HEK293 (cell line): ENCODE measurements at regions not wholly inside any gene's neighbourhood (a gene's known extent, or its start where the extent isn't known, plus 50 kb on each side); places are given as distances from the start of the nearest gene placed in this dataset.

Source experiments
- CTCF ChIA-PET: fragments of 350-600 bp; formaldehyde crosslinking; extraction: SDS; loops from one replicate; lab custom pipeline; 2021; ENCODE audit warnings: antibody characterized with exemption; lab: Yijun Ruan, JAX
- POLR2A ChIA-PET: fragments of 300-600 bp; formaldehyde crosslinking; extraction: SDS; loops from one replicate; lab custom pipeline; 2020; ENCODE audit warnings: antibody characterized with exemption, inconsistent platforms; lab: Yijun Ruan, JAX
- H3K27ac ChIP-seq: fragments of 200-500 bp; sonication (Bioruptor generic); 2 replicates; pipeline ENCODE4 v1.5.1; 2014; ENCODE audit warnings: low read depth, low read length, control low read depth, inconsistent platforms; ENCODE audit errors: extremely low read depth
- H3K36me3 ChIP-seq, 2 experiments: fragments of 200-500 bp in 1 of 2; sonication (Bioruptor generic) in 1 of 2; 1 replicate in 1 of 2; 2 replicates in 1 of 2; pipeline ENCODE4 v1.5.1; 2014 to 2017; ENCODE audit warnings: inconsistent platforms in 2 of 2, low read length in 2 of 2; ENCODE audit not compliant: control insufficient read depth in 2 of 2, insufficient read depth in 1 of 2
- H3K4me1 ChIP-seq: fragments of 200-500 bp; sonication (Bioruptor generic); 2 replicates; pipeline ENCODE4 v1.5.1; 2014; ENCODE audit warnings: mild to moderate bottlenecking, low read length, inconsistent platforms; ENCODE audit not compliant: control insufficient read depth, insufficient read depth
- H3K4me3 ChIP-seq: 2 replicates; pipeline ENCODE4 v1.5.1; 2011; ENCODE audit warnings: low read depth, mild to moderate bottlenecking, control low read depth, low read length, moderate library complexity
- H3K9me3 ChIP-seq: fragments of 200-500 bp; sonication (Bioruptor generic); 2 replicates; pipeline ENCODE4 v1.5.1; 2014; ENCODE audit warnings: low read depth, low read length, inconsistent platforms; ENCODE audit not compliant: control insufficient read depth, insufficient read depth
- BCL11B ChIP-seq: fragments of 450-650 bp; formaldehyde crosslinking; IDR thresholded peaks from 2 replicates; pipeline ENCODE4 v1.5.1; 2016; ENCODE audit warnings: low read depth, missing biosample characterization, missing genetic modification characterization
- KLF8 ChIP-seq: fragments of 450-650 bp; formaldehyde crosslinking; IDR thresholded peaks from 2 replicates; pipeline ENCODE4 v1.5.1; 2016; ENCODE audit warnings: missing biosample characterization, missing genetic modification characterization
- OVOL3 ChIP-seq: fragments of 450-650 bp; formaldehyde crosslinking; IDR thresholded peaks from 2 replicates; pipeline ENCODE4 v1.5.1; 2016; ENCODE audit warnings: missing biosample characterization, missing genetic modification characterization
- PRDM1 ChIP-seq: fragments of 450-650 bp; formaldehyde crosslinking; IDR thresholded peaks from 2 replicates; pipeline ENCODE4; 2016; ENCODE audit warnings: missing biosample characterization, missing genetic modification characterization
- ZFP37 ChIP-seq: fragments of 450-650 bp; formaldehyde crosslinking; IDR thresholded peaks from 2 replicates; pipeline ENCODE4 v1.5.1; 2016; ENCODE audit warnings: missing biosample characterization, missing genetic modification characterization
- ZIC2 ChIP-seq: fragments of 450-650 bp; formaldehyde crosslinking; IDR thresholded peaks from 2 replicates; pipeline ENCODE4 v1.5.1; 2016; ENCODE audit warnings: missing biosample characterization, missing genetic modification characterization
- ZNF112 ChIP-seq: fragments of 450-650 bp; formaldehyde crosslinking; IDR thresholded peaks from 2 replicates; pipeline ENCODE4 v1.5.0; 2017; ENCODE audit warnings: missing biosample characterization, missing genetic modification characterization
- ZNF138 ChIP-seq: fragments of 450-650 bp; formaldehyde crosslinking; IDR thresholded peaks from 2 replicates; pipeline ENCODE4 v1.5.1; 2016; ENCODE audit warnings: missing biosample characterization, missing genetic modification characterization, borderline replicate concordance
- ZNF155 ChIP-seq: fragments of 450-650 bp; formaldehyde crosslinking; IDR thresholded peaks from 2 replicates; pipeline ENCODE4 v1.5.1; 2016; ENCODE audit warnings: missing biosample characterization, missing genetic modification characterization
- ZNF169 ChIP-seq: fragments of 450-650 bp; formaldehyde crosslinking; IDR thresholded peaks from 2 replicates; pipeline ENCODE4 v1.5.1; 2016; ENCODE audit warnings: missing biosample characterization, missing genetic modification characterization
- ZNF184 ChIP-seq: fragments of 450-650 bp; IDR thresholded peaks from 2 replicates; pipeline ENCODE4 v1.5.1; 2018; ENCODE audit warnings: missing biosample characterization, mild to moderate bottlenecking, missing genetic modification characterization
- ZNF311 ChIP-seq: fragments of 450-650 bp; formaldehyde crosslinking; IDR thresholded peaks from 2 replicates; pipeline ENCODE4 v1.5.1; 2017; ENCODE audit warnings: missing biosample characterization, missing genetic modification characterization, borderline replicate concordance
- ZNF324 ChIP-seq: fragments of 450-650 bp; formaldehyde crosslinking; IDR thresholded peaks from 2 replicates; pipeline ENCODE4 v1.5.1; 2016; ENCODE audit warnings: missing biosample characterization, missing genetic modification characterization
- ZNF335 ChIP-seq: fragments of 450-650 bp; formaldehyde crosslinking; conservative IDR thresholded peaks from 2 replicates; pipeline ENCODE4 v1.5.1; 2016; ENCODE audit warnings: missing biosample characterization, missing genetic modification characterization
- ZNF366 ChIP-seq: fragments of 450-650 bp; formaldehyde crosslinking; conservative IDR thresholded peaks from 2 replicates; pipeline ENCODE4 v1.5.1; 2016; ENCODE audit warnings: missing biosample characterization, missing genetic modification characterization
- ZNF37A ChIP-seq: fragments of 450-650 bp; IDR thresholded peaks from 2 replicates; pipeline ENCODE4 v1.5.1; 2018; ENCODE audit warnings: missing biosample characterization, missing genetic modification characterization
- ZNF449 ChIP-seq: fragments of 450-650 bp; formaldehyde crosslinking; IDR thresholded peaks from 2 replicates; pipeline ENCODE4 v1.5.1; 2017; ENCODE audit warnings: missing biosample characterization, mild to moderate bottlenecking, missing genetic modification characterization, moderate library complexity
- ZNF521 ChIP-seq: fragments of 450-650 bp; formaldehyde crosslinking; IDR thresholded peaks from 2 replicates; pipeline ENCODE4 v1.5.1; 2017; ENCODE audit warnings: missing biosample characterization, mild to moderate bottlenecking, missing genetic modification characterization
- ZNF544 ChIP-seq: fragments of 450-650 bp; formaldehyde crosslinking; IDR thresholded peaks from 2 replicates; pipeline ENCODE4 v1.5.0; 2017; ENCODE audit warnings: missing biosample characterization, missing genetic modification characterization
- ZNF548 ChIP-seq: fragments of 450-650 bp; formaldehyde crosslinking; IDR thresholded peaks from 2 replicates; pipeline ENCODE4 v1.5.1; 2016; ENCODE audit warnings: missing biosample characterization, missing genetic modification characterization
- ZNF549 ChIP-seq: fragments of 450-650 bp; IDR thresholded peaks from 2 replicates; pipeline ENCODE4 v1.5.1; 2018; ENCODE audit warnings: missing biosample characterization, missing genetic modification characterization, mild to moderate bottlenecking, inconsistent platforms, moderate library complexity
- ZNF747 ChIP-seq: fragments of 450-650 bp; formaldehyde crosslinking; IDR thresholded peaks from 2 replicates; pipeline ENCODE4 v1.5.1; 2016; ENCODE audit warnings: missing biosample characterization, missing genetic modification characterization
- ZNF76 ChIP-seq: fragments of 450-650 bp; formaldehyde crosslinking; IDR thresholded peaks from 2 replicates; pipeline ENCODE4; 2016; ENCODE audit warnings: low read depth, missing biosample characterization, missing genetic modification characterization, borderline replicate concordance
- TF ChIP-seq, protein P1 (sequence below): fragments of 450-650 bp; formaldehyde crosslinking; IDR thresholded peaks from 2 replicates; pipeline ENCODE4 v1.5.1; 2016; ENCODE audit warnings: missing biosample characterization, missing genetic modification characterization, low read depth

DNA sequence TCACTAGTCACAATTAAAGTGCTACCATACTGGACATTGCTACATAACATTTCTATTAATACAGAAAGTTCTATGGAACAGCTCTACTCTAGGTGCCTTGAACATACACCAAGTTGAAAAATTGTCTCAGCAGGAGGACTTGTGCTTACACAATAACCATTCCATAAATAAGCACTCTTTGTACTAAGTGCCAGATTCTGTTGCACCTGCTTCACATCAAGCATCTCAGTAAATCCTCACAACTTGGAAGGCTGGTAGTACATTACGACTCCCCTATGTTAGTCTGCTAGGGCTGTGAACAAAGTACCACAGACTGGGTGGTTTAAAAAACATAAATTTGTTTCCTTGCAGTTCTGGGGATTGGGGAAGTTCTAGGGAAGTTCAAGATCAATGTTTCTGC, 296.9 kb upstream of the NCKAP5 start:
- POLR2A ChIA-PET: no interaction called here
- Histone ChIP-seq H3K27ac (no peak overlapping the region), H3K9me3 (no peaks in the 10 kb centered on the region), H3K4me3 (no peak overlapping the region), H3K4me1 (no peaks in the 10 kb centered on the region), H3K36me3 (no peaks in the 10 kb centered on the region)
- TF ChIP-seq BCL11B (tag by site-specific recombination) (no peak), KLF8 (tag by site-specific recombination) (no peak), ZNF324 (tag by site-specific recombination) (no peak), ZNF521 (tag by site-specific recombination) (no peak), ZNF366 (tag by site-specific recombination) (no peak), ZNF747 (tag by site-specific recombination) (no peak), ZNF169 (tag by site-specific recombination) (no peak)
- TF ChIP-seq, protein P1, sequence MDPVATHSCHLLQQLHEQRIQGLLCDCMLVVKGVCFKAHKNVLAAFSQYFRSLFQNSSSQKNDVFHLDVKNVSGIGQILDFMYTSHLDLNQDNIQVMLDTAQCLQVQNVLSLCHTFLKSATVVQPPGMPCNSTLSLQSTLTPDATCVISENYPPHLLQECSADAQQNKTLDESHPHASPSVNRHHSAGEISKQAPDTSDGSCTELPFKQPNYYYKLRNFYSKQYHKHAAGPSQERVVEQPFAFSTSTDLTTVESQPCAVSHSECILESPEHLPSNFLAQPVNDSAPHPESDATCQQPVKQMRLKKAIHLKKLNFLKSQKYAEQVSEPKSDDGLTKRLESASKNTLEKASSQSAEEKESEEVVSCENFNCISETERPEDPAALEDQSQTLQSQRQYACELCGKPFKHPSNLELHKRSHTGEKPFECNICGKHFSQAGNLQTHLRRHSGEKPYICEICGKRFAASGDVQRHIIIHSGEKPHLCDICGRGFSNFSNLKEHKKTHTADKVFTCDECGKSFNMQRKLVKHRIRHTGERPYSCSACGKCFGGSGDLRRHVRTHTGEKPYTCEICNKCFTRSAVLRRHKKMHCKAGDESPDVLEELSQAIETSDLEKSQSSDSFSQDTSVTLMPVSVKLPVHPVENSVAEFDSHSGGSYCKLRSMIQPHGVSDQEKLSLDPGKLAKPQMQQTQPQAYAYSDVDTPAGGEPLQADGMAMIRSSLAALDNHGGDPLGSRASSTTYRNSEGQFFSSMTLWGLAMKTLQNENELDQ (tag by site-specific recombination): no peak
- CTCF ChIA-PET: interaction anchor here (0.7 kb wide), 1 partner anchor 246 kb away, joined by 3 read pairs; no protein-coding TSS in a partner anchor

GRCh38 chr2:133867166-133867565, 298.9 kb upstream of the NCKAP5 start:
- no peaks in the 10 kb centered on the region for H3K36me3 ChIP-seq
- CTCF ChIA-PET: interaction anchor here (0.6 to 1.6 kb wide), 2 partner anchors 111 to 584 kb away, joined by 3 to 10 read pairs; no protein-coding TSS in a partner anchor
- POLR2A ChIA-PET: no interaction called here
- TF ChIP-seq ZNF37A (tag by site-specific recombination) (no peak), ZNF311 (tag by site-specific recombination) (no peak), ZIC2 (tag by site-specific recombination) (no peak)
- TF ChIP-seq, all 188 proteins: peak for 0
- Histone ChIP-seq H3K9me3 (no peaks in the 10 kb centered on the region), H3K27ac (no peak overlapping the region), H3K4me1 (no peaks in the 10 kb centered on the region), H3K4me3 (no peak overlapping the region)

DNA sequence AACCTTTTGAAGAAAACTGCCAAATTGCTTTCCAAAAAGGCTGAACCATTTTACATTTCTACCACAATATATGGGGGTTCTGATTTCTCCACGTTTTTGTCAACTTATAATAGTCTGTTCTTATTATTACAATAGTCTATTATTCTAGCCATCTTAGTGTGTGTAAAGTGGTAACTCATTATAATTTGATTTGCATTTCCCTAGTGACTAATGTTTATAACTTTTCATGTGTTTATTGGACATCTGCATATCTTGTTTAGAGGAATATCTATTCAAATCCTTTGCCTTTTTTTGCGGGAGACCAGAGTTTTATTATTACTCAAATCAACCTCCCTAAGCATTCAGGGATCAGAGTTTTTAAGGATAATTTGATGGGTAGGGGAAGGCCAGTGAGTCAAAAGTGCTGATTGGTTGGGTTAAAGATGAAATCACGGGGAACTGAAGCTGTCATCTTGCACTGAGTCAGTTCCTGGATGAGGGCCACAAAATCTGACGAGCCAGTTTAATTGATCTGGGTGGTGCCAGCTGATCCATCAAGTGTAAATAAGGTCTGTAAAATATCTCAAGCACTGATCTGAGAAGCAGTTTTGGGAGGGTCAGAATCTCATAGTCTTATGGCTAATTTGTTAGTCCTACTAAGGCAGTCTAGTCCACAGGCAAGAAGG, 303.4 kb upstream of the NCKAP5 start:
- TF ChIP-seq ZFP37 (tag by site-specific recombination) (no peak), ZNF335 (tag by site-specific recombination) (no peak), ZNF449 (tag by site-specific recombination) (no peak), PRDM1 (tag by site-specific recombination) (no peak), ZNF76 (tag by site-specific recombination) (no peak), OVOL3 (no peak), ZNF549 (tag by site-specific recombination) (no peak), ZNF544 (no peak), ZNF155 (no peak), ZNF112 (no peak), ZNF184 (tag by site-specific recombination) (no peak), ZNF548 (tag by site-specific recombination) (no peak), ZNF138 (tag by site-specific recombination) (no peak)
- Histone ChIP-seq H3K4me3 (no peak overlapping the region), H3K4me1 (no peaks in the 10 kb centered on the region), H3K9me3 (no peaks in the 10 kb centered on the region), H3K36me3 (no peaks in the 10 kb centered on the region), H3K27ac (no peak overlapping the region)
- ChIA-PET CTCF (interaction anchor here (0.6 kb wide), 1 partner anchor 15 kb away, joined by 4 read pairs; no protein-coding TSS in a partner anchor), POLR2A (no interaction called here)
